Activated CD8-positive, alpha-beta memory T cell treated with anti-CD3 and anti-CD28 coated beads for 1 hour (primary cell): ENCODE measurements at regions not wholly inside any gene's neighbourhood (a gene's known extent, or its start where the extent isn't known, plus 50 kb on each side); places are given as distances from the start of the nearest gene placed in this dataset.
"Not testable (repeated sequence)": the region's sequence is repeated elsewhere in the genome, so short reads cannot be mapped to it uniquely, and the experiment has no call there.

Experiments used
- DNase-seq, 2 donors: peaks; one replicate each; pipeline ENCODE4 v3.0.0-alpha.2; 2020; ENCODE audit warnings: low read depth in 1 of 2; ENCODE audit errors: extremely low read depth in 1 of 2

GRCh38 chr15:66993874-66994696, 71.3 kb upstream of the SMAD3 start:
- DNase-seq, result no peak

DNA sequence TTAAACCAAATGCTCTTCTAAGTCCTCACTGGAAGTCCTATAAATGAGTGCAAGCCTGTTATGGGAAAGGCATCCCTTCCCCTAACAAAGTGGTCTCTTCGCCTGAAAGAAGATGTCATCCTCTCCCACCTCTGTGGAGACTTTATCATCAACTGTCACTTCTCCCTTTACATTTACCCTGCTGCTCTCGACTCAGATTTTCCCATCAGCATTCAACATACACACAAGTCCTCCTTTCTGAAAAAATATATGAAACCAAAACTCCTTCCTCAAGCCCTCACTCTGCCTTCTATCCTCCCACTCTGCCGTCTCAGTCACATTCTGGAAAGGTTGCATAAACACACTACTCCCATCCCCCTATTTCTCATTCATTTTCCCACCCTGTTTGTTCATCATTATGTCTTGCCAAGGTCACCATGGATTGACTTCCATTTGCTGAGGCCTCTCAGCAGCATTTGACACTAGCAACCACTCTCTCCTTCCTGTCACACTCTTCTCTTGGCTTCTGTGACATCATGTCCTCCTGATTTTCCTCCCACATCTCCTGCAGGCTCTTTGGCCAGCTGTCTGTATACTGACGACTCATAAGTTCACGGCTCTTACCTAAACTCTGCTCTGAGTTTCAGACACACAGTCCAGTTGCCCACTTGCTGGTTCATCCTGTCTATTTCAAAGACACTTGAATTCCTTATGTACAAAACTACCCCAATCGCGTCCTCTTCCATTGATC, 70.3 kb upstream of the SMAD3 start:
- DNase-seq, result no peak

DNA sequence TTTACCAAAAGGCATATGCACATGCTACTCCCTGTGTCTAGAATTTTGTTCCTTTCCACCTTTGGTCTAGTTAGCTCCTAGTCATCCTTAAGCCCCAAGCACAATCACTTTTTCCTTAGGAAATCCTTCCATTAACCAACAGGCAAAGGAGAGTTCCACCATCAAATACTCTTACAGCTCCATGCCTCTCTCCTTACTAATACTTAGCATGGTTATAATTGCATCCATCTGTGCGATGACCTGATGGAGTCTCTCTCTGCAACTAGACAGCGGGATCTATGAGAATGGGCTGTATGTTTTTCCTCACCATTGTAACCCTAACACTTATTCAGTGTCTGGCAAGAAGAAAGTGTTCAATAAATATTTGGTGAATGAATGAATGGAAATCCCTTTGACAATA, 69.3 kb upstream of the SMAD3 start:
- DNase-seq, result no peak

DNA sequence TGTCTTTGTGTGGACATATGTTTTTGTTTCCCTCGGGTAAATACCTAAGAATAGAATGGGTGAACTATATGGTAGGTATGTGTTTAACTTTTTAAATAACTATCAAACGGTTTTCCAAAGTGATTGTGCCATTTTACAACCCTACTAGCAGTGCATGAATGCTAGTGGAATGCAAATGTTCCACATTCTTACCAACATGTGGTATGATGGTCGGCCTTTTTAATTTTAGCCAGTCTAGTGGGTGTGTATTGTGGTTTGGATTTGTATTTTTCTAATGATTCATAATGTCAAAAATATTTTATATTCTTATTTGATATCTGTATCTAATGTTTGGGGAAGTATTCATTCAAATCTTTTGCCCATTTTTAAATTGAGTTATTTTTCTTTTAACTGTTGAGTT, 68.2 kb upstream of the SMAD3 start:
- no peak for DNase-seq

- not testable (repeated sequence) for DNase-seq
Measured at GRCh38 chr15:66998234-66998633, 67.2 kb upstream of the SMAD3 start.

DNA sequence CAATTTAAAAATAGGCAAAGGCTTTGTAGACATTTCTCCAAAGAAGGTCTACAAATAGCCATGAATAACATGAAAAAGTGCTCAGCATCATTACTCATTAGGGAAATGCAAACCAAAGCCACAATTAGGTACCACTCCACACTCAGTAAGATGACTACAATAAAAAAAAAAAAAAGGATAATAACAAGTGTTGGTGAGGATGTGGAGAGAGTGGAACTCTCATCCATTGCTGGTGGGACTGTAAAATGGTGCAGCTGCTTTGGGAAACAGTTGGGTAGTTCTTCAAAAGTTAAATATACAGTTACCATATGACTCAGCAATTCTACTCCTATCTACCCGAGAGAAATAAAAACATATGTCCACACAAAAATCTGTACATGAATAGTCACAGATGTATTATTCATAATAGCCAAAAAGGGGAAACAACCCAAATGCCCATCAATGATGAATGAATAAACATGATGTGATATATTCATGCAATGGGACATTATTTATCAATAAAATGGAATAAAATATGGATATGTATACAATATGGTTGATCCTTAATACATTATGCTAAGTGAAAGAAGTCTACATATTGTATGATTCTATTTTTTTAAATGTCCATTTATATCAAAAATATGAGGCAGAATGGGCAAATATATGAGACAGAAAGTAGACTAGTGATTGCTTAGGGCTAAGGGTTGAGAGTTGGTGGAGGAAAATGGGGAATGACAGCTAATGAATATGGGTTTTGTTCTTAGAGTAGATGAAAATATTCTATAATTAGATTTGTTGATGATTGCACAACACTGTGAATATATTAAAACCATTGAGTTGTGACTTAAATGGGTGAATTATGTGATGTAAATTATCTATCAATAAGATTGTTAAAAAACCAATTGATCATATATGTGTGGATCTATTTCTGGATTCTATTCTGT, 66.1 kb upstream of the SMAD3 start:
- no peak for DNase-seq

GRCh38 chr15:67000896-67001295, 64.5 kb upstream of the SMAD3 start:
- no peak for DNase-seq

DNA sequence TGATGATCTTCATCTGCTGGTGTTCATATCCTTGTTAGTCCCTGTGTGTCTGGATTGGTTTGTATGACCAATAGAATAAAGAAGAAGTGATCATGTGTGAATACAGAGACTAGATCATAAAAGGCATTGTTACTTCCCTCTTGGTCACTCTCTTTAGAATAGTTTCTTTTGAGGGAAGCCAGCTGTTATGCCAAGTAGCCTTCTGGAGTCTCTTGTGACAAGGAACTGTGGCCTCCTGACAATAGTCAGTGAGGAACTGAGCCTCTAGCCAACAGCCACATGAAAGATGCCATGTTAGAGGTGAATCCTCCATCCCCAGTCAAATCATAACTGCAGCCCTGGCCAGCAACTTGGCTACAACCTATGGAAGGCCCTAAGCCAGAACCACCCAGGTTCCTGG, 63.0 kb upstream of the SMAD3 start:
- DNase-seq, result no peak

DNA sequence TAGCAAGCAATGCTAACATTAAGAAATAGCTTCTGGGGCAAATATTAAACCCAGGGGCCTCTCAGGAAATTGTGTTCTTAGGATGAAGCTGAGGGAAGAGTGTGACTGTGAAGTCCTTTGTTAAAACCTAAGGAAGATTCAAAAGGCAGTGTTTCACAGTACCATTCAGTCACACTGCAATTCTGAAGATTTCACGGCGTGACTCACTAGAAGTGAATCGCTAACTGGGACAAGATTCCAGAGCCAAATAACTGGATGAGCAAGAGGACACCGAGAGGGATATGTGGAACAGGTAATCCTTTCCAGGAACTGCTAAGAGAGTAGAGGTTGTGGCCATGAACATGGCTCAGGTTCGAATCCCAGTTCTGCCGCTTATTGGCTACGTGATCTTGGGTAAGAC, 61.8 kb upstream of the SMAD3 start:
- no peak for DNase-seq

GRCh38 chr15:67004142-67004541, 61.3 kb upstream of the SMAD3 start:
- no peak for DNase-seq

- no peak for DNase-seq
Measured at GRCh38 chr15:67005294-67005996, 60.0 kb upstream of the SMAD3 start.

DNA sequence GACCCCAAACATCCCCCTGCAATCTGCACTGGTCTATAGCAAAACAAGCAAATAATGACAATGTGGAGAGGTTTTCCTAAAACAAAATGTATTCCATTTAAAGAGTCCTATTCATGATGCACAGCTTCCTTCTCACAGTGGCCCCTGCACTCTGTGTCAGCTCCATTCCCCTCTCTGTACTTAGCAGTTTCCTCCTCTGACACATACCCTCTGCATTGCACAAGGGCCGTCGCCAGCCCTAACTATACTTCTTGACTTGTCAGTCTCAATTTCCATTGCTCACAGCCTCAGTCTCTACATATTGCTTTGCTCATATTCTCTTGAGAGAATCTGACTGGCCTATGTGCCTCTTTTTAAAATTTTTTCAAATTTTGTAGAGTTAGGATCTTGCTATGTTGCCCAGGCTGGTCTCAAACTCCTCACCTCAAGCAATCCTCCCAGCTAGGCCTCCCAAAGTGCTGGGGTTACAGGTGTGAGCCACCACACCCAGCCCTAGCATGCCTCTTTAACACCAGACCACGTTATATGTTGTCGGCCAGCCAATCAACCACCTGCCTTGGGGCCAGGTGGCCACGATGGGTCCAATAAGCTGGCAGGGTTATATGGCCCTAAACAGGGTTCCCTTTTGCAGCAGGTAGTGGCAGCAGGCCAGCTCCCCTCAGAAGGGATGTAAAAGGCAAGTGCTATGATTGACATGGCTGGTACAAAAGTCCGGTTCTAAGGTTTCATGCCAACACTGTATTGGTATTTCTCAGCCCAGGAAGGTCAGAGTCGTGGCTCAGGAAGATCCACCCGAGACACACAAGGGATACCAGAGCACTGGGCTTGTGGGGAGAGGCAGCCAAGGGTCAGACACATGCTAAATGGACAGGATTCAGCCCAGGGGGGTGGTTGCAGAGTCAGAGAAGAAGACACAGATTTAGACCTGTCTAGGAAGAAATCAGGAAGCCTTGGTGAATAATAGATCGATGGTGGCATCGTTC, 59.0 kb upstream of the SMAD3 start:
- DNase-seq, result no peak

DNA sequence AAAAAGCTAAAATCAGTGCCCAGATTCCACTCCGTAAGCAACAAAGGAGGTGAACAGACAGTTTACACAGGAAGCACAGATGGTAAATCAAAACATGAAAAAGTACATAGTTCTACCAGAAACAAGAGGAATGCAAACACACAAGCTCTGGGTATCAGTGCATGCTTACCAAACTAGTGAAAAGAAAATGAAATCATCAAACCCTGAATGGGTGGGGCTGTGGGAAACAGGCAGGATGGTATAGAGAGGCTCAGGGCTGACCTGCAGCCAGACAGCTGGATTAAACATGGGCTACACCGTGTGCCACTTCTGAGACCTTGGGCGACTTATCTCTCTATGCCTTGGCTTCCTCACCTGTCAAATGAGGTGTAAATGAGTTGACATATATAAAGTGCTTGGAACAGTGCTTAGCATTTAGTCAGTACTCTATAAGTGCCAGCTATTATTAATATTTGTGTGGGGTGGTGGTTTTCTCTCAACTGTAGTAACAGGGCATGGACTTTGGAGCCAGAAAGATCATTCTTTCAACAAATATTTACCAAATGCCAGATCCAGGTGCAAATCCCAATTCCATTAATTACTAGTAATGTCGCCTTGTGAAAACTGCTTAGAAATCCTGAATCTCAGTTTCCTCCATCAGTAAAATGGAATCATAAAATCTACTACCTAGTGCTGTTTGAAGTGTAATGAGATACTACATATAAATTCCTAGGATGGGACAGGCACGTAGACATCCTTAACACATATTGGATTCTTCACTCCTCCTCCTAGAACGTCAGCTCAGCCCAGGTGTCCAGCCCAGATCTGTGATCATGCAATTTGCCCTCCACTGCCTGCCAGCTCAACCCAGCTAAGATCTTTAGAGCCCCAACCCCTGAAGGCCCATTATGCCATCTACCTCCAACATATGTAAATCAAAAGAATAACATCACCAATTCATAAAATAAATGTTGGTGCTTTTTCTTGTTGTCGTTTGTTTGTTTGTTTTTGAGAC, 55.5 kb upstream of the SMAD3 start:
- DNase-seq, result no peak

- no peak for DNase-seq
Measured at GRCh38 chr15:67010898-67011616, 54.3 kb upstream of the SMAD3 start.

DNA sequence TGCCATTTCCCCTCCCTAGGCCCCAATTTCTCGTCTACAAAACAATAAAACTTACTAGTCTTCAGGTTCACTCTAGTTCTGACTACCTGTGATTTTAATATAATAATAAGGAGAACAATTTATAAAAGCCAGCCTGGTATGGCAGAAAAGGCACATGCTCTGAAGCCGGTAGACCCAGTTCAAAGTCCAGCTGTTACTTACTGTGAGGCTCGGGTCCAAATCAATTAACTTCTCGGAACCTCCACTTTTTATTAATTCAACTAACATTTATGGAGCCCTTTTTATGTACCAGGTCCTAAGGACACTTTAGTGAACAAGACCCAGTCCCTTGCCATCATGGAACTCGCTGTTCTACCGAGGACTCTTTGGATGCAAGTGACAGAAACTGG, 53.8 kb upstream of the SMAD3 start:
- DNase-seq, result no peak

DNA sequence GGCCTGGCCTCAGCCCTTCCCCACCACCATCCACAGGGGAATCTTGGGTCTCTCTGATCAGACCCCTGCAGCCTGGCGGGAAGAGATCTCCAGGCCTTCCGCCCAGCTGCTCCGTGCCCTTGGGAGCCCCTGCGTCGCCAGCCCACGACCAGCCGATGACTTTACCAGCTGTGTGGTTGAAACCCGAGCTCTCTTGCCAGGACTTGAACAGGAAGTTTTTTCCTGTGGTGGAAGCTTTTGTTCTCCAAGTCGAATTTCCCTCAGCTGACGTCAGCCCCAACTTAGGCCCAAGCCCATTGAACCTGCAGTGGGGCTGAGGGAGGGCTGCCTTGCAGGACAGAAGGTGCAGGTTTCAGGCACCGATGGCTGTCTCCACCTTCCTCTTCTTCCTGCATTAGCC, 51.7 kb upstream of the SMAD3 start:
- DNase-seq, result no peak
